Epithelial cell of esophagus (primary cell): ENCODE measurements at regions not wholly inside any gene's neighbourhood (a gene's known extent, or its start where the extent isn't known, plus 50 kb on each side); places are given as distances from the start of the nearest gene placed in this dataset.
"Not testable (repeated sequence)": the region's sequence is repeated elsewhere in the genome, so short reads cannot be mapped to it uniquely, and the experiment has no call there.

Experiments used
- DNase-seq: peaks from one replicate; pipeline ENCODE4 v3.0.0; 2010; ENCODE audit warnings: low read depth
- H3K4me3 ChIP-seq: 2 replicates; pipeline ENCODE4 v1.5.1; 2011; ENCODE audit warnings: mild to moderate bottlenecking, low read length, control low read depth
- CTCF ChIP-seq: IDR thresholded peaks from 2 replicates; pipeline ENCODE4 v1.5.1; 2011; ENCODE audit warnings: low read depth, mild to moderate bottlenecking, low read length, control low read depth, inconsistent platforms; ENCODE audit not compliant: insufficient read depth; ENCODE audit errors: missing control alignments

GRCh38 chr17:83171661-83172060, 92.3 kb downstream of the METRNL start:
- H3K4me3 ChIP-seq = no peak overlapping the region
- TF ChIP-seq CTCF = no peak
- no peak for DNase-seq

- not testable (repeated sequence) for H3K4me3 ChIP-seq
Measured at GRCh38 chr17:83172099-83172498, 92.7 kb downstream of the METRNL start.

GRCh38 chr17:83172646-83173045, 93.2 kb downstream of the METRNL start:
- H3K4me3 ChIP-seq, DNase-seq: not testable (repeated sequence)

More at GRCh38 chr17:83172099-83172498, 92.7 kb downstream of the METRNL start:
- not testable (repeated sequence) for DNase-seq

DNA sequence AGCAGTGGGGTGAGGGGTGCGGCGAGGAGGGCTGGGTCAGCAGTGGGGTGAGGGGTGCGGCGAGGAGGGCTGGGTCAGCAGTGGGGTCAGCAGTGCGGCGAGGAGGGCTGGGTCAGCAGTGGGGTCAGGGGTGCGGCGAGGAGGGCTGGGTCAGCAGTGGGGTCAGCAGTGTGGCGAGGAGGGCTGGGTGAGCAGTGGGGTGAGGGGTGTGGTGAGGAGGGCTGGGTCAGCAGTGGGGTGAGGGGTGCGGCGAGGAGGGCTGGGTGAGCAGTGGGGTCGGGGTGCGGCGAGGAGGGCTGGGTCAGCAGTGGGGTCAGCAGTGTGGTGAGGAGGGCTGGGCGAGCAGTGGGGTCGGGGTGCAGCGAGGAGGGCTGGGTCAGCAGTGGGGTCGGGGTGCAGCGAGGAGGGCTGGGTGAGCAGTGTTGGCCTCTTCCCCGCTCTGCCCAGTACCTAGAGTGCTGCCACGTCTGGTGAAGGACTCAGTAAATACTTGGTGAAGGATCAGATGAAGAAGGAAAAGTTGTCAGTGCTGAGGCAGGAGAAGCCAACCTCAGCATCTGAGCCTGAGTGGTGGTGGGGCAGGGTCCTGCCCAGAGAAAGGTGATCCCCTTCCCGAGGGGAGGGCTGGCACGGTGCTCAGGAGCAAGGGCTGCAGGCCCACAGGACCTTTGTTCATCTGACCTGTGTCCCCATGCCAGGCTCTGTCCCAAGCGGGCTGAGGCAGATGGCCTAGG, 93.9 kb downstream of the METRNL start:
- not testable (repeated sequence) for DNase-seq

DNA sequence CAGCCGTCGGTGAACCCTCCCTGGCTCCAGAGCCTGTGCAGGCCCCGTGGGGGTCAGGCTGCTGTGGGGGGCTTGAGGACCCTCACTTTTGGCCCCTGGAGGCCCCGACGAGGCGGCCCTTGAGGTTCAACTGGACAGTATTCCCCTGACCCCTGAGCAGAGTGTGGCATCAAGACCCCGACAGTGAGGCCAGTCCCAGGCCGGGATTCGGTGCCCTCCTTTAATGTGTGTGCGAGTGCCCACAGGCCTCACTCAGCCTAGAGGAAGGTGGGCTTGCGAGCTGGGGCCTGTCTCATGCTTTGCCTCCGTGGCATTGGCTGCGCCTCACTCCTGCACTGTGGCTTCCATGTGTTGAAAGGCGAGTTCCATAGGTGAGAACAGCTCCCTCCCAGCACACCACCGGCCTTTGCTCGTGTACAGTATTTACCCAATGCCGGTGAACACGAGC, 94.5 kb downstream of the METRNL start:
- H3K4me3 ChIP-seq = no peak overlapping the region
- DNase-seq = no peak
- no peak for TF ChIP-seq CTCF

More for the DNA sequence above, 93.9 kb downstream of the METRNL start:
- H3K4me3 ChIP-seq = not testable (repeated sequence)

DNA sequence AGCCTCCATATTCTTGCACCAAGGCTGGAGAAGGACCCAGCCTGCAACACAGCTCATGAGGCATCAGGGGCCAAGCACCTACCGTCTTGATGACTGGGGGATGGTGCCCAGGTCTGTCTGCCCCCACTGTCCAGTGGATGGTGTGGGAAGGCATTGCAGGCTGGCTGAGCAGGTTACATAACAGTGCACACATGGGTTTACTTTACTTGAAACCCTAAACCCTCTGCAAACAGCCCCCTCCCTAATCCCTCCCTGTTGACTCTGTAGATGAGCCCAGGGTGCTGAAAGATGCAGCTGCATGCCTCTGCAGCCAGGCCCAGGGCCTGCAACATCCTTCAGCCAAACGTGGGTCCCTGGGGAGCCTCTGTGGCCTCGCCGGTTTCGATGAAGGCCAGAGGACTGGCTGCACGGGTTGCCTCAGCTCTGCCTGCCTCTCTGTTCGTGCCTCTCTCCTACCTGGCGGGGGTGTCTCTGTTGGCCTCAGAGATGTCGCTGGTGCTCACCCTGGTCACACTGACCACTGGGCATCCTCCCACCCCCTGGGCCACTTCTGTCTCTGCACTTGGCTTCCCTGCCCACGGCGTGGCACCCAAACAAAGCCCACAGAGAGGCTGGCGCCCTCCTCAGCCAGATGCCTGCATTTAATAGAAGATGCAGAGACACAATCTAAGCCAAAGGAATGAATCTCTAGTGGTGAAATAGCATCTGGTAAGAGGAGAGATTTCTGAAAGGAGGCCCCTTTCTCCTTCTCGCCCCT, 95.1 kb downstream of the METRNL start:
- no peak overlapping the region for H3K4me3 ChIP-seq
- no peak for TF ChIP-seq CTCF
- no peak for DNase-seq

GRCh38 chr17:83175119-83175821, 95.9 kb downstream of the METRNL start:
- TF ChIP-seq CTCF = no peak
- no peak overlapping the region for H3K4me3 ChIP-seq
- no peak for DNase-seq

DNA sequence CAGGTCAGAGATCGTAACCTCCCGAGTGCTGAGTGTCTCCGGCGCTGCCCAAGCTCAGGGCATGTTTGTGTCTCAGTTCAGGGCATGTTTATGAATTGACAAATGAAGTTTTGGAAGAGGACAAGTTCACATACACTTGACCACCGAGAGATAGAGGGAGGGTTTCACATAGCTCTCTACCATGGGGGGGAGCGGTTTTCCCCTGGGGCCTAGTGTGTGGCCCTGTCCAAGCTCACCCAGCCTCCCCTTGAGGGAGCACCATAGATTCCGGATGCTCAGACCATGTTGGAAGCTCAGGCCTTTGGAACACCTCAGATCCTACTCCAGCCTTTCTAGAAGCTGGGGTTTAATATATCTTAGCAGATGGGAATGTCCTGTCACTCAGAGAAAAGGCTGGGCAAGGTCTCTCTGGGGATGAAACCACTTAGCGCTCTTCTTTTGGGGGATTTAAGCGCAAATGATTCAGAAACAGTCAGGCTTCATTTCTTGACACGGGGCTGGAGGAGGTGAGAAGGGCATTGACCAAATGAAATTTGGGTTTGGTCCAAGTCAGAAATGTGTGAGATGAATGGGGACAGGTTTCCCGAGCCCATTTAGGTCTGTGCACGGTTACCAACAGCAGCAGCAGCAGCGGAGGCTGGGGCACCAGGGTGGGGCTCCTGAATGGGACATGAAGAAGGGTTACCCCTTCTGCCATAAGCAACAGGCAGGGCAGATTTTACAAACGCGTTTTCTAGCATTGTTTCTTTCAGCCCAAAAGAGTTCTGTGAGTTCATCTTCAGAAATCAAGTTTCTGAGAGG, 96.6 kb downstream of the METRNL start:
- no peak overlapping the region for H3K4me3 ChIP-seq
- no peak for TF ChIP-seq CTCF
- DNase-seq = no peak
